Hematopoietic multipotent progenitor cell treated with erythropoietin and hydrocortisone succinate and interleukin-3 and kit ligand, for 8 days (in vitro differentiated cells): ENCODE measurements at regions not wholly inside any gene's neighbourhood (a gene's known extent, or its start where the extent isn't known, plus 50 kb on each side); places are given as distances from the start of the nearest gene placed in this dataset.

ENCODE experiments used
- DNase-seq: peaks from one replicate; pipeline ENCODE4 v3.0.0-alpha.2; 2015

DNA sequence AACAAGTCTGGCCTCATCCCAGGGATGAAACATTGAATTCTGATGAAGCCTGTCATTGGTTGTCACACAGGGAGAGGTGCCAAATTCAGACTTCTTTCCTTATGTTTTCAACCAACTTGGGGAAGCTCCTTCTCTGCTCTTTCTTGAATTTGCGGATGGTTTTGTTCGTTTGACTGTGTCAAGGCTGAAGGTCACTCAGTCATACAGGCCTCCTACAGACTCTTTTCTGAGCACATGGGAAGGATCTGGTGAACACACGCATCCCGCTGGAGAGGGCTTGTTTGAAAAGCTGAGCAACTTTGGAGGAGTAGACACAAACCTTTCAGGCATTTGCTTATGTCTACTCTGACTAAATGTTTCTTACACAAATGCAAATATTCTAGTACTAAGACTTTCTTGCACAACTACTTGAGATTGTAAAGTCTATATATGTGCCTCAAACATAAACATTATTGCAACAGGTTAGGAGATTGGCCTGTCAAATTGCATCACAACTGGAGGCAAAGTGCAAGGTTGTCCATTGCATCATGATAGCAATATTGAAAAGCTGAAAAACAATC, 151.5 kb upstream of the NR3C1 start:
- DNase-seq = no peak

DNA sequence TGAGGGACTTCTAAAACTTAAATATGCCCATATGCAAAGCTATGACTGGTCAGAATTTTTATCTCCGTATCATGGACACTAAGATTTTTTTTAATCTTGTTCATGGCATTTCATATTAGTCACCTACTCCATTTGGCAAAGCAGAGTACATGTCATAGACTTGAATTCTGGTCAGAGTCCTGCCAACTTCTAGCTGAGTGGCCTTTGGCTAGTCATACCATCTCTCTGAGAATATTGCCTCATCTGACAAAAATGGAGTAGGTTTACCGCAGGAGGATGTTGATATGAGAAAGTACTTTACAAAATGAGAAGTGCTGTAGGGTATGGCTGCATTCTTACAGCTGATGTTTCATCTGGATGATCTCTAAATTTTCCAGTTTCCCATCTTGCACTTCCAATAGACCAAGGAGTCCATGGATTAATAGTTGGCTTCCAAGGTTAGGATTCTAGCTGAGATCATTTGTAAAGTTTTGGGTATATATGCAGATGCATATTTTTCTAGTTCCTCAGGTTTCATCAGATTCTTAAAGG, 150.8 kb upstream of the NR3C1 start:
- DNase-seq = no peak

DNA sequence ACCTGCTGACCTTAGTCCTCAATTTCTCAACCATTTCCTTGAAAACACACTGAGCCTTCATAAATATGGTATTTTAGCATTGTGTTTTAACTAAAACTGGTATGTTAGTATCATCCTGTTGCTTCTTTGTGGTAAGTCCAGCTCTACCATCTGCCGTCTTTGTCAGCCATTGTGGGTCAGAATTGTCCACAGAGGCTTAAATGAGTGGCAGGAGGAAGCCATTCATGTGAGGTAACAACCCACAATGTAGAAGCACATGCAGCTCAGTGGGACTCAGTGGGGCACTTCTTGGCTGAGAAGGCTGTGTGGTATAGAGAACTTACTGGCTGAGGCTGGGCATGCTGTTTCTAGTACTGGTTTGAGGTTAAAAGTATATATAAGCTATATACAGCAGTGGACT, 149.2 kb upstream of the NR3C1 start:
- DNase-seq = no peak

DNA sequence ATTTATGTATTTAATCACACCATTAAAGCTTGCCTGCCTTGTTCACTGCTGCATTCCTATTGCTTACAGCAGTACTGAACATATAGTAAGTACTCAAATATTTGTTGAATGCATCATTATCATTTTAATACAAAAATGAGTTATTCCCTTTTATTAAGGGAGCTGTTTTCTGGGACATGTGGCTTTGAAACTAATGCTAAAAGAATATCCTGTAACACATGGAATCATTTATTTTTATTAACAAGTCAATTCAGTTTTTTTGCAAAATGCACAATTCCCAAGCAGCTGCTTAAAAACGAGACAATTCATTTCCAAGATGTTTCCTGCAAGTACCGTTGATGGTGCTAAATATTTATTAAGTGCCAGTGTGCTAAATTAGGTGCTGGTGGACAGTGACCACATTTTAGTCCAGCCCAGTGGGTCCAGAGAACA, 148.3 kb upstream of the NR3C1 start:
- no peak for DNase-seq

DNA sequence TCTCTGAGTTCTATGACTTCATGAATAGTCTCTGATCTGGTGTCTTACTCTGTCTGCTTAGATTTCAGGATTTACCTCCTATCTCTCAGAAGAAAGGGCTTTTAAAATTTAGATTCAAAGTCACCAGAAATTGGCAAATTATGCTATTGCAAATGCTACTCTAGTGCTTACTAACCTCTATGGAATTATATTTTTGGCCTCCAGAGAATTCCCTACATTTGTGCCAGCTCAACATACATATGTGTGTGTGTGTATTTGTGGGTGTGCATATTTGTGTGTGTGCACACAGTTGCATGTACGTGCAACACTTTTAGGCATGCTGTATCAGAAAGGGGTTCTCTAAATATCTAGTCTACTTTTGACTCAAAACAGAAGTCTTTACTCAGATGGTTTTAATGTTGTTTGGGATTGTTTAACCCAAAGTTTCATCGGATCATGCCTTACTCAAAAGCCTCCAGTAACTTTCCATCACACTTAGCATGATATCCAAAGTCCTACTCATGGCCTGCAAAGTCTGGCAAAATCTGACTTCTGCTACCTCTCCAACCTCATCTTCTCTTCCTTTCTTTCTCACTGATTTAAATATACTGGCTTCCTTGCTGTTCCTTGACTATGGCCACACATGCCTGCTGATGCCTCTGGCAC, 147.6 kb upstream of the NR3C1 start:
- DNase-seq = no peak

DNA sequence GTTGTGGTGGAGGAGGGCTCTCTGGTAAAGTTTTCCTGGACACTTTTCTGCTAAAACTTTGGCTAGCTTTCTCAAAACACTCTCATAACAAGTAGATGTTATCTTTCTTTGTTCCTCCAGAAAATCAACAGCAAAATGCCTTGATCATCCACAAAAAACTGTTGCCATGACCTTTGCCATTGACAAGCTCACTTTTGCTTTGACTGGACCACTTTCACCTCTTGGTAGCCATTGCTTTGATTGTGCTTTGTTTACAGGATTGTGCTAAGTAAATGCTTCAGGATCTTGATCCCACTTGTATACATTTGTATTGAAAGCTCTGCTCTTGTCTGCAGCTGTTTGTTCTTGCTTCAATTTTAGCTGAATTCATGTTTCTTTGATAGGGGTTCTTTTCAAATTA, 143.9 kb upstream of the NR3C1 start:
- DNase-seq = no peak

DNA sequence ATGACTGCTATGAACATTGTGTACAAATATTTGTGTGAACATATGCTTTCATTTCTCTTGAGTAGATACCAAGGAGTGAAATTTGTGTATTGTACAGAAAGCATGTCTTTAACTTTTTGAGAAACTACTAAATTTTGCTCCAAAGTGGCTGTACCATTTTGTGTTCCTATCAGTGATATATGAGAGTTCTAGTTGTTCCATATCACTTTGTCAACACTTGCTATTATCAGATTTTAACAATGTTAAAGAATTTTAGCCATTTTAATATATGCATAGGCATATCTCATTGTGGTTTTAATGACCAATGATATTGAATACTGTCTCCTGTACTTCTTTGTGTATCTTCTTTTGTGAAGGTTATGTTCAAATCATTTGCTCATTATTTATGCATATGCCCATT, 142.9 kb upstream of the NR3C1 start:
- DNase-seq = no peak

DNA sequence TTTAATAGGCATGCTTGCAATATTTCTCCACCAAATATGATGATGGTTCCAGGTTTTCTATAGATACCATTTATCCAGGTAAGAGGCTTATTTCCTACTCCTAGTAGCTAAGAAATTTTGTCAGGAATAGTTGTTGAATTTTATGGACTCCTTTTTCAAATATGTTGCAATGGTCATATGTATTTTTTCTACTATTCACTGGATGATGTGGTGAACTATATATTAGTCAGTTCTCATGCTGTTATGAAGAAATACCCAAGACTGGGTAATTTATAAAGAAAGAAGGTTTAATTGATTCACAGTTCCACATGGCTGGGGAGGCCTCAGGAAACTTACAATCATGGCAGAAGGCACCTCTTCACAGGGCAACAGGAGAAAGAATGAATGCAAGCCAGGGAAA, 141.1 kb upstream of the NR3C1 start:
- DNase-seq = no peak

DNA sequence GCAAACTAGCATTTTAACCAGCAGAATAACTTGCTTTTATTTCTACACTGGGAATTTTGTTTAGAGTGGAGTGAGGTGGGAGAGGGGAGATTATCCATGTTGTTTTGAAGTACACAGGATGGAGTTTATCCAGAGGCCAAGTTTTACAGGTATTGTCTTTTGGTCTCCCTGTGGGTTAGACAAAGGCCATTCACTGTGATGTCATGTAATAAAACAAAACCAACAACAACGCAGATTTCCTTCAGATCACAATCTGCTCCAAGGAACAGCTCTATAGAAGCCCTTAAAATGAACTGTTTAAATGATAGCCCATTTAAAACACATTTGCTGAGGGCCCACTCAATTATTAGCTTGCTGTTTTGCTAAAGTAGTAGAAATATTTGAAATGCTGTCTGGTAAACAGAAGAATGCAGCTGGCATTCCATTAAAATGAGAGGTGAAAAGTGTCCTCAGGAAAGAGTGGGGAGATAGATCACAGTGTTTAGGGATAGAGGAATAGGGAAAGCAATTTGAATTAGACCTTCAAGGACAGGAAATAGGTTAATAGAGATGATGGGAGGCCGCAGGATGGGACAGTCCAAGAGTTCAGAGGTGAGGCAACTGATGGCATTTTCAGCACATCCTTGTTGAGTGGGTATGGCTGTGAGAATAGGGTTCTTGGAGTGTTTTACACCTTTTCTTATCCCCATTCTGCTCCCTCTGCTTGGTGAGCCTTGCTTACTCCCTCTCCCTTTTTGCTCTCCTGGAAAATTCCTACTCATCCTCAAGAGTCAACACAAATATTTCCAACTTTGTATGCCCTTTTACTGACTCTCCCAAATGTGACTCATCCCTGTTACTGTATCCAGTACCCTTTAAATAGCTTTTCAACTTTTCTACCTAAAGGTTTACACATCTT, 140.1 kb upstream of the NR3C1 start:
- DNase-seq = no peak

DNA sequence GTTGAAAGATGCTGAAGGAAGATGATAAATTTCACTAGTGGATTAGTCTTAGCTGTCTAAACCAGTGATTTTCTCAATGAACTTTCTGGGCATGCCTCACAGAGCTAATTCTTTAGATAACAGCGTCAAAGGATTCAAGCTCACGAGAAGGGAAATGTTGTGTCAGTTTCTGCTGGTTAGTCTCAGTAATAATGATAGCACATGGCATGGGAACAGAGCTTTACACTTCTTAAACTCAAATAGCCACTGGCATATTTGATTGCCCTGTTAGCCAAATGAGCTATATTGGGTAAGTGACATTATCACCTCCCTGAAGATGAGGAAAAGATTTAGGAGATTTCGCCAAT, 139.3 kb upstream of the NR3C1 start:
- no peak for DNase-seq

DNA sequence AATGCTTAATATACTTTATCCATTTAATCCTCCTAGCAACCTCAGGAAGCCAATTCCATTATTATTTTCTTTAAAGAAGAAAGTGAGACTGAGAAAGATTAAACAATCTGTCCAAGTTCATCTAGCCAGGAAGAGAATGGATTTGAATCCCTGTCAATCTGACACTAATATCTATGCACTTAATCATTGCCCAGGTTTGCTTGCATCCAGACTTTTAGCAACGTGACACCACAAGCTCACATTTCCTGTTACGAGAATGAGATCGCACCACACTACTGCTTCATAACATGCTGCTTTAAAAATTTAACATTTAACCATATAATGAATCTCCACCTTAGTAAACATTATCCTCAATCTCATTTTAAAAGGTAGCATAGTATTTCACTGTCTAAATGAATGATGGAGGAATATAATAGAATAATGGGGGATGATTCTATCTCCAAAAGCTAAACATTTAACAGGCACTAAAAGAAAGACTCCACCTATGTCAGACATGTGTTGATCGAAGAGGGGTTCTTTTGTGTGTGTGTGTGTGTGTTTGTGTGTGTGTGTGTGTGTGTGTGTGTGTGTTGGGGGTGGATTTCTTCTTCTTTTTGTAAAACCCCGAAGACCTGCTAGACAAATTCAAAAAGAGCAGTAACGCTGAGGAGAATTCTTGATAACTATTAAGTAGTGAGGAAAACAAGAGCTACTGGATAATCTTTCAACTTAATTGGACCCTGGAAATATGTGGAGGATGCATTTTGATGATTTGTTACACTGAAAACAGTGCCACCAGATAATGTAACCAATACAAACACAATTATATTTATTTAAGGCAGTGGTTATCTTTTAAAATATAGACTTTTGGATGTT, 138.7 kb upstream of the NR3C1 start:
- no peak for DNase-seq

DNA sequence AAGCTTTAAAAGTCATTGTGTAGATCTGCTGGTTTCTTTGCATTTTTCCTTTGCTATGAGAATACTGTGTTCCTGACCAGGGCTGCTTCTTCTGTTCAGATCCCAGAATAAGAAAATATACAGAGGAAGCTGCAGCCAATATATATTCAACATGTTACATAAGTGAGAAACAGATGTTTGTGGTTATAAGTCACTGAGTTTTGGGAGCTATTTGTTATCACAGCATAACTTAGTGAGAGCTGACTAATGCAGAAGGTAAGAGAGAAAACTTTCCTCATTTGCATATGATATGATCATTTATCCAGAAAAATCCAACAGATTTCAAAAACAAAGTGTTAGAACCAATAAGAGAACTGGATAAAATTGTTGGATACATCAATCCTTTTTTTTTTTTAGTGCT, 136.3 kb upstream of the NR3C1 start:
- no peak for DNase-seq

DNA sequence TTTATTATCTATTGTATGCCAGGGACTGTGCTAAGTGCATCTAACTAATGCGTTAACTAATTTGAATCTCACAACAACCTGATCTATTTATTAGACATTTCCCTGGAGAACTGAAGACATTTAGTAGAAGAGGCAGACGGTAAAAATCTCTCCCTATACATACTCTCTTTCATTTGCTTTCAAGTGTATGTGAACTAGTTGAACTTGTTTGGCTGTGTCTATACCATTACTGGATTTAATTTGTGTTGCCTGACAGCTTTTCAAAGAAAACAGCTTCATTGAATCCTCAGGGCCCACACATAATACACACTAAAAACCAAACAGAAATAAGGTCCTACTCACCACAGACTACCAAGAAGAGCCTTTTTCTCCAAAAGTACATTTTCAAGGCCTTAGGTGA, 133.6 kb upstream of the NR3C1 start:
- DNase-seq = no peak

DNA sequence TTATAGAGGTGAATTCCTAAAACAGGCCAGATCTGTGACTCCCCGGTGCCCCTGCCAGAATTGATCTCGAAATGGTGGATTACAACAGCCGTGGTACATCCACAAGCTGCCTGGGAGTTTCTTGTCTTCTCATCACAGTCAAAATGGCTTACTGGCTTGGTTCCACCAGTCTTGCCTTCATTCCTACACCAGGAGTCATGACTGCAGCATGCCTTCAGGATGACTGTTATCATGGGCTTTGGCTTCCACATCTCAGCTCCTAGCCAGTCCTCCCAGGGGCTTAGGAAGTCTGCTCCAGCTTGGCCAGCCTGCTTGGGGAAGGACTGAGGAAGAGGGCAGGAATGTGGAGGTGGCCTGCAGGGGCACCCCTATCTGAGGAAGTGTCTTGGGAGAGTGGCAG, 132.9 kb upstream of the NR3C1 start:
- no peak for DNase-seq

DNA sequence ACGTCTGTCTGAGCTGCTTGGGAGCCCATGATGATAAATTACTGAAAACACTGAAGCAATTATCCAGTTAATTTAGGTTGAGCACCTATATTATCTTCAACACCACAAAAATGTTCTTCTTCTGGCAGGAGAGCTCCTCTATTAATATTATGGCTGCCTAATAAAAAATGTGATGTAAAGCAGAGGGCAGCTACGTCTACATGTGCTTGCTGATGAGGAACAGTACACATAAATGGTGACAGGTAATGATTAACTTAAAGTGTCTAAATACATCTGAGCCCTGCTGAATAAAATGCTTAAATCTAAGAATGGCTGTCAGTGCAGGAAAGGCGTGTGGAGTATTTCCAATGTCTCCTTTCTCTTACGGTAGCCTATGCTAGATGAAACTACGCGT, 131.3 kb upstream of the NR3C1 start:
- DNase-seq = no peak

DNA sequence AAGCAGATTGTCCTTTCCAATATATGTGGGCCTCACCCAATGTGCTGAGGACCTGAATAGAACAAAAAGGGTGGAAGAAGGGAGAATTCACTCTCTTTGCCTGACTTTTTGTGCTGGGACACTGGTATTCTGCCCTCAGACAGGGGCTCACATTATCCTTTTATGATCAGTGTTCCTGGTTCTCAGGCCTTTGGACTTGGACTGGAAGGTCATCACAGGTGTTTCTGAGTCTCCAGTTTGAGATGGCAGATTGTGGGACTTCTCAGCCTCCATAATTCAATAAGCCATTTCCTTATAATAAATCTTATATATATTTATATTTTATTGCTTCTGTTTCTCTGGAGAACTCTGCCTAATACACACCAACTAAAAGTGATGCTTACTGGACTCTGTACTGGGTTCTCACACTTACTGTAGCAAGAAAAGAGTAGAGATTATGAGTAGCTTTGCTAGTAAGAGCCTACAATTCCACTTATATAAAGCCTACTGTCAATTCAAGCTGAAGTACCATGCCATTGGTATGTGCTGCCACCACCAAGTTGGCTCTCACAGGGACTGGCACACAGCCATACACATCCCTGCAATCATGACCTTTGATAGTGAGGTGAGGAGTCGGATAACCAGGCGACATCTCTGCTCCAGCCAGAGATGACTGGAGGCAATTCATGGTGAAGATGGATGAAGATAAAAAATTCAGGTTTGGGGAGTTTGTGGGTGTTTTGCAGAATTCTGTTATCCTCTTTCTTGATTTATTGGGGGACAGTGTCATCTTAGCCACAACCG, 130.7 kb upstream of the NR3C1 start:
- no peak for DNase-seq

DNA sequence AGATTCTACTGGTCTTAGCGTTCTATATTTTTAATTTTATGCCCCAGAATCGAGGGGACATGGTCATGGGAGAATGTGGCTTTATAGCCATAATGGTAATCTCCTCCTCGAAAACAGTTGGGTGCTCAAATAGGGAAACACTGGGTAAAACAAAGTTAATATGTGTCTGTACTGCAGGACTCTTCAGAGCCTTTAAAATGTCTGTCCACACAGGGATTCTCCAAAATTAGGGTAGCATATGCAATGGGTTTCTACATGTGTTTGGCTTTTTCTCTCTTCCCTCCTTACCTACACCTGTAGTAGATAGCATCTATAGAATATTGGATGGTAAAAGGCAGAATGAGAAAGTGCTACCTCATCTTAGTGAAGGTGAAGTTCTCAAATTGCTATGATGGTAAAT, 130.0 kb upstream of the NR3C1 start:
- DNase-seq = no peak

DNA sequence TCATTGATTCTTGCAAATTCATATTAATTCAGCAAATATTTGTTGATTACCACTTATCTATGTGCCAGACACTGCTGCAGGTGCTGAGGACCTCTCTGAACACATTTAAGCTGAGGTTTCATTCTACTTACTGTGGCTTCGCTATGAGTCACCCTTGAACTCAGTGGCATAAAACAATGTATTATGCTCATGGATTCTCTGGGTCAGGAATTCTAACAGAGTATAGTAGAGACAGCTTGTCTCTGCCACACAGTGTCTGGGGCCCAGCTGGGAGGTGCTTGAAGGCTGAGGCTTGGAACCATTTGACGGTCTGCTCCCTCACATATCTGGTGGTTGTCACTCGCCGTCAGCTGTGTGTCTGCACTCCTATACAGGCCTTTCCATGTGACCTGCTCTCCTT, 124.3 kb upstream of the NR3C1 start:
- no peak for DNase-seq

DNA sequence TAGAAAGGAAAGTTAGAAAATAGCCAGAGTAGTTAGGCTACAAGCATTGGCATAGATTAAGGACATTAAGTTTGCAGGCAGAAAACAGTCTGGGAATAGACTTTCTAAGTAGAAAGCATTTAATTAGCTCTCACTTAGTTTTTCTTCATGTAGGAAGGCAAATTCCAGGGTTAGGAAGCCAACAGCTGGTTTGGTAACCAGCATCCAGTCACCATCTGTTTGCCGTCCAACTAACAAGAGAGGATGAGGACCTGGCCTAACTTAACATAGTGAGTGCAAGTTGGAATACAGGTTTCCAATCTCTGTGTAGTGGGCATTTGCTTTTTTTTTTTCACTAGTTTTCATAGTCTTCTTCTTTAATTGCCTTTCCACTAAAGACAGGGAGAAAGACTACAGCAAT, 121.7 kb upstream of the NR3C1 start:
- no peak for DNase-seq

DNA sequence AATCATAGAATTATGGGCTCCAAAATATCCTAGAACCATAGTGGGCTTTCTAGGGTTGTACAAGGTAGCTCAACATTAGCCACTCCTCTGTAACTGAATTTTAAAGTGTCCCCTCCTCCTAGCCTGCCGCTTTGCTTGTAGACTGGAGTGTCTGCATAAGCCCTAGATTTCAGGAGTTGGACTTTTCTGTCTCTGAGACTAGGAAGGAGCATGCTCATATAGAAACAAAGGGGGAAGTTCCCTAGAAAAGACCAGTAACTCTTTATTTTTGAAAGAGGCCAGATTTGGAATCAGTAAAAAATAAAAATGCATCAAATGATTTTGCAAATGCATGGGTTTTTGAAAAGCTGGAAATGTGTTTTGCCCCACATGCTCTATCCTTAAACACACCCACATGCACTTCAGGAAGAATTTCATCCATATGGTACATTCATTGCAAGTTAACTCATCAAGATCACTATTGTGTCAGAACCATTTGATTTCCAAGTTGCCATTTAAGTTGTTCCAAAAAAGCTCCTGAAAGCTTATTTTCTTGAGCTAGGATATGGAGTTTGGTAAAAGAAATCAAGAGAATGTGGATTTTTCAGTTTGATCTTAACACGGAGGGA, 121.0 kb upstream of the NR3C1 start:
- DNase-seq = no peak

DNA sequence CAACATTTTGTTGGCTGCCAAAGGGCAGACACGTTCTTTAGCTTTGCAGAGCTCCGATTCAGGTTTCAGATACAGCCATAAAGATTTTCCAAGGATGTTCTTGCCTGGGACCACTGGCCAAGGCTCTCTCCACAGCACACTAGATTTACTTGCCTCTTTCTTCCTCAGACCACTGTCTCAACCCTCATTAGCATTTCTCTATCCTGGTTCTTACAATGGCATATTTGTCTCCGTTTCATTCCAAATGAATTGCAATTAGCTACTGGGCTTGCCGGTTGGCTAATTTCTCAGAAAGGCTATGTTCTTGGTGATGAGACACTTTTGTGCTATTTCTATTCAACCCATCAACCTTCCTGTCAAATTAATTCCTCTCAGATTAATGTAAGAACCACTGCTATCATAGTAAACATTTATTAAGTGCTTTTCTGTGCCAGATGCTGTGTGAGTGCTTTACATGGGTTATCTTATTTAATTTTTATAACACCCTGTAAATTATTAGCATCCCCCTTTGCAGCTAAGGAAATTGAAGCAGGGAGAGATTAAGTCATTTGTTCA, 118.4 kb upstream of the NR3C1 start:
- no peak for DNase-seq

DNA sequence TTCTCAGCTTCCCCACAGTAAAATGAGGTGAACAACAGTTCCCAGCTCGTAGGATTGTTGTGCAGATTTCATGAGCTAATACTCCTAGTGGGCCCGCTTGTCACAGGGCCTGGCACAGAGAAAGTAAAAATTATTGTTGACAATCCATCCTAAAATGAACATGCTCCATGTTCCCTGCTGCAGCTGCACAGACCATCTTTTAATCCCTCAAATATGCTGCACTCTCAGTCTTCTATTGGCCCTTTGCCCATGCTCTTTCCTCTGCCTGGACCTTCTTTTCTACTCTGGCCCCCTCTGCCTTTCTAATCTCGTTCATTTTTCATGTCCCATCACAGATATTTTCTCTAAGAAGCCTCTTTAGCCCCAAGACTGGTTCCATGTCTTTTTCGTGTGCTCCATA, 117.7 kb upstream of the NR3C1 start:
- DNase-seq = no peak
